ENCODE measurements at regions not wholly inside any gene's neighbourhood (a gene's known extent, or its start where the extent isn't known, plus 50 kb on each side); places are given as distances from the start of the nearest gene placed in this dataset.
A peak's percentile ranks its signal among the peaks of the same experiment; 100 is the strongest.

DNA sequence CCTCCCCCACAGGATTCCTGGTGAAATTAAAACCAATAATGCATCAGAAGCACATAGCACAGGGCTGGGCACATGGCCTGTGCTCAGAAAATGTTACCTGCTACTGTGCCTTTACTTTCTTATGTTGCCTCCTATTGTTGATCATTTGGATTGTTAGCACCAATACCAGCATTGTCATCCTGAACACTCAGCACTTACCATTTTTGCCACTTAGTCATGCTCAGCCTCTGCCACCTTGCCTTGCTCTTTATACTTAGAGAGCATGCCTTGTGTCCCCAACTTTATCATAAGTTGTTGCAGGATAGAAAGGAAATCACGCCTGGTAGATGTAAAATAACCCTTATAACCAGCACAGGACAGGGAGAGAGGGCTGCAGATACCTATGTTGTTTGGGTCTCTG, 361.0 kb upstream of the RUNX1 start:
- Mint-ChIP-seq H3K4me1 (peaks cover 0 to 10% (median 0%) of the 10 kb centered on the region in 7 donors), H3K36me3 (no peaks in the 10 kb centered on the region), H3K27ac (no peak overlapping the region), H3K4me3 (no peak overlapping the region), H3K9me3 (no peaks in the 10 kb centered on the region), H3K27me3 (peaks cover 0 to 20% (median 0%) of the 10 kb centered on the region in 5 donors)
- no peaks in the 10 kb centered on the region for H3K27me3 ChIP-seq (ENCODE audit: control insufficient read depth in 2 of 2, insufficient read depth in 2 of 2, low read length in 2 of 2)
- H3K36me3 ChIP-seq (ENCODE audit: control insufficient read depth in 2 of 3, insufficient read depth in 3 of 3, low read length in 3 of 3), result no peaks in the 10 kb centered on the region
- no peak overlapping the region for H3K27ac ChIP-seq (ENCODE audit: low read depth, low read length)
- intact Hi-C loops (cut with micrococcal nuclease), result no loop called here
- no peak overlapping the region for H3K4me3 ChIP-seq (ENCODE audit: low read length)
- CTCF ChIA-PET, result no interaction called here
- DNase-seq (no peak), ATAC-seq (no peak)
- no peaks in the 10 kb centered on the region for H3K9me3 ChIP-seq (ENCODE audit: control insufficient read depth in 2 of 3, low read length in 3 of 3)
- no peaks in the 10 kb centered on the region for H3K4me1 ChIP-seq (ENCODE audit: control insufficient read depth in 2 of 2, insufficient read depth in 2 of 2, low read length in 2 of 2)
- POLR2A ChIA-PET, result no interaction called here

DNA sequence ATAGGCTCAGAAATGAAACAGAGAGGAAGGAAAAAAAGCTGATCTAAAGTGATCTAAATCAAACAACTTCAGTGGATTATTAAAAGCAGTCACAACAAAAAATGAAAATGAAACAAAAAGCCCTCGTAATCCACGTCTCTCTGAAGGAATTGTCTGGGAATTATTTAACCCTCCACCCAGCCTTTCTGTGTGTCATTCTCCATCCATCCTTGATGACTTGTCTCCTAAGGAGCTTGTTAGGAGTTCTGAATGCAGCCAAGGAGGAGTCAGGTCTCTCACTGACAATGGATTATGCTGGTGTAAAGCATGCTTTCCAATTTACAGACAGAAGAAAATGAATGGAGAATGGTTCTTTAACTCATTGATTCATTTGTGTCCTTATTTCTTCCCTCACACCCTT, 359.3 kb upstream of the RUNX1 start:
- peaks cover 0 to 8% (median 0%) of the 10 kb centered on the region in 5 donors for H3K27me3 Mint-ChIP-seq
- DNase-seq (no peak), ATAC-seq (no peak)
- H3K36me3 Mint-ChIP-seq, result no peaks in the 10 kb centered on the region
- H3K36me3 ChIP-seq (ENCODE audit: control insufficient read depth in 2 of 3, insufficient read depth in 3 of 3, low read length in 3 of 3), result no peaks in the 10 kb centered on the region
- no peak overlapping the region for H3K27ac ChIP-seq (ENCODE audit: low read depth, low read length)
- no peaks in the 10 kb centered on the region for H3K9me3 Mint-ChIP-seq
- CTCF ChIA-PET, result no interaction called here
- H3K27me3 ChIP-seq (ENCODE audit: control insufficient read depth in 2 of 2, insufficient read depth in 2 of 2, low read length in 2 of 2), result no peaks in the 10 kb centered on the region
- peak overlapping the region in 3 of 10 donors; percentile 8 to 47 (median 14) for H3K4me3 Mint-ChIP-seq
- no peaks in the 10 kb centered on the region for H3K4me1 ChIP-seq (ENCODE audit: control insufficient read depth in 2 of 2, insufficient read depth in 2 of 2, low read length in 2 of 2)
- POLR2A ChIA-PET, result no interaction called here
- no peaks in the 10 kb centered on the region for H3K9me3 ChIP-seq (ENCODE audit: control insufficient read depth in 2 of 3, low read length in 3 of 3)
- peak overlapping the region in 1 of 9 donors; percentile 49 for H3K27ac Mint-ChIP-seq
- H3K4me1 Mint-ChIP-seq, result peaks cover 0 to 14% (median 2%) of the 10 kb centered on the region in 7 donors
- intact Hi-C loops (cut with micrococcal nuclease), result loop anchor here in 1 of 2 donors (10.0 kb wide), 1 partner anchor 706 kb away; no protein-coding TSS in a partner anchor
- no peak overlapping the region for H3K4me3 ChIP-seq (ENCODE audit: low read length)

DNA sequence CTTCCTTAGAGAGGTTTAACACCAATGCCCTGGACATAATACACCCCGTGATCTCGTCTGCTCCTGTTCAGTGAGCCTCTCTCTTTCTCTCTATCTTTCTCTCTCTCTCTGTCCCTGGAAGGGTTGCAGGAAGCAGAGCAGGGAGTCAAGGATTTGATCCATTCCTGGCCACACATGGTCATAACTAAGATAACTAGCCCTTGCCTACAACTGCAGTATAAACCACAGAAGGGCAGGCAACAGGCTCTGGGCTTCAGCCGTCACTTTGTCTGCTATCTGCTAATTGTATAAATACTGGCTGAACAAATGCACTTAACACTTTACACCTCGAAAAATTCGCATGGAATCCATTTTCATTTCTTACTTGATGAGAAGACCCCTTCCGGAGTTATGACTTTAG, 357.5 kb upstream of the RUNX1 start:
- Mint-ChIP-seq H3K9me3 (peaks cover 0 to 1% (median 0%) of the 10 kb centered on the region in 11 donors), H3K4me3 (no peak overlapping the region), H3K27ac (no peak overlapping the region), H3K4me1 (peaks cover 0 to 14% (median 2%) of the 10 kb centered on the region in 7 donors), H3K36me3 (no peaks in the 10 kb centered on the region), H3K27me3 (peaks cover 0 to 6% (median 0%) of the 10 kb centered on the region in 5 donors)
- Histone ChIP-seq H3K4me3 (ENCODE audit: low read length) (no peak overlapping the region), H3K4me1 (ENCODE audit: control insufficient read depth in 2 of 2, insufficient read depth in 2 of 2, low read length in 2 of 2) (no peaks in the 10 kb centered on the region), H3K9me3 (ENCODE audit: control insufficient read depth in 2 of 3, low read length in 3 of 3) (no peaks in the 10 kb centered on the region), H3K27me3 (ENCODE audit: control insufficient read depth in 2 of 2, insufficient read depth in 2 of 2, low read length in 2 of 2) (no peaks in the 10 kb centered on the region), H3K27ac (ENCODE audit: low read depth, low read length) (no peak overlapping the region), H3K36me3 (ENCODE audit: control insufficient read depth in 2 of 3, insufficient read depth in 3 of 3, low read length in 3 of 3) (no peaks in the 10 kb centered on the region)
- ChIA-PET CTCF (no interaction called here), POLR2A (no interaction called here)
- no peak for ATAC-seq
- DNase-seq, result no peak
- intact Hi-C loops (cut with micrococcal nuclease), result loop anchor here in 1 of 2 donors (10.0 kb wide), 1 partner anchor 708 kb away; no protein-coding TSS in a partner anchor

DNA sequence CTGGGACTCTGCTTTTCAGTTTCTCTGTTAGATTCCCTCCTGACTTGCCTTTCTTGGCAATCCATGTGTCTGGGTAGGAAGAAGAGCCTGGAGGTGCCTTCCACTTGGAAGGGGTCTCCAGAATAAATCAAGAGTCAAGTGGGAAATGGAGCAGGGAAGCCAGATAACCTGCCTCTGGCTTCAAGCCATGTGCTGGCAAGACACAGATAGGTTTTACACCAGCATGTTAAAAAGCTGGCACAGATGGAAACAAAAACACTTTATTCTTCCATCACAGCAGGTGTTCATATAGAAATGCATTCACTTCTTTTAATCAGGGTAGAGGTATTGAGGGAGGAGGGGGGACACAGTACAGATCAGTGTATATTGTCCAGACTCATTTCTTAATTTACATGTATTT, 356.9 kb upstream of the RUNX1 start:
- ChIA-PET POLR2A (interaction anchor here (0.6 kb wide), 1 partner anchor 1446 kb away, joined by 3 read pairs; no protein-coding TSS in a partner anchor), CTCF (interaction anchor here (0.7 kb wide), 1 partner anchor 433 kb away, joined by 3 read pairs; no protein-coding TSS in a partner anchor)
- Mint-ChIP-seq H3K27me3 (peaks cover 0 to 5% (median 0%) of the 10 kb centered on the region in 5 donors), H3K27ac (peak overlapping the region in 1 of 9 donors; percentile 14), H3K36me3 (no peaks in the 10 kb centered on the region), H3K9me3 (peaks cover 0 to 3% (median 0%) of the 10 kb centered on the region in 11 donors), H3K4me1 (peaks cover 0 to 14% (median 2%) of the 10 kb centered on the region in 7 donors), H3K4me3 (no peak overlapping the region)
- no peak for DNase-seq
- Histone ChIP-seq H3K27ac (ENCODE audit: low read depth, low read length) (no peak overlapping the region), H3K27me3 (ENCODE audit: control insufficient read depth in 2 of 2, insufficient read depth in 2 of 2, low read length in 2 of 2) (no peaks in the 10 kb centered on the region), H3K4me1 (ENCODE audit: control insufficient read depth in 2 of 2, insufficient read depth in 2 of 2, low read length in 2 of 2) (no peaks in the 10 kb centered on the region), H3K9me3 (ENCODE audit: control insufficient read depth in 2 of 3, low read length in 3 of 3) (no peaks in the 10 kb centered on the region), H3K36me3 (ENCODE audit: control insufficient read depth in 2 of 3, insufficient read depth in 3 of 3, low read length in 3 of 3) (no peaks in the 10 kb centered on the region), H3K4me3 (ENCODE audit: low read length) (no peak overlapping the region)
- ATAC-seq, result no peak
- intact Hi-C loops (cut with micrococcal nuclease), result loop anchor here in 1 of 2 donors (10.0 kb wide), 1 partner anchor 709 kb away; no protein-coding TSS in a partner anchor

DNA sequence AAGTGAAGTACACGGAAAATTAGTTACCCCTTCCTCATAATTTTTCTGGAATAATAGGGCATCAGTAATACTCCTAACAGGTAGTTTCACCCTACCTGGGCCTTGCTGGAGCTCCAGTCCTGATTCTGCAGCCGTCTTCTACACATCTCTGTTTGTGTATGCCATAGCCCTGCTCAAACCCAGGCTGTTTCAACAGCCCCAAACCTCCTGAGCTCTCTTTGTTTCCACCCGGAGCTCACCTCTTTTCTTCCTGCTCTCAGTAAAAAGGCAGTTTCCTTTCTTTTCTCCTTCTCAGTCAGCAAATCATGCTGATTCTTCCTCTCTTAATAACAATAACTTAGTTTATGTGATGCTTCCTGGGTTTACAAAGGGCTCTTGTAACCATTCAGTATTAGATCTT, 355.1 kb upstream of the RUNX1 start:
- intact Hi-C loops (cut with micrococcal nuclease), result loop anchor here in 1 of 2 donors (5.0 to 10.0 kb wide), 2 partner anchors 623 to 711 kb away; no protein-coding TSS in a partner anchor
- no peaks in the 10 kb centered on the region for H3K4me1 ChIP-seq (ENCODE audit: control insufficient read depth in 2 of 2, insufficient read depth in 2 of 2, low read length in 2 of 2)
- H3K36me3 ChIP-seq (ENCODE audit: control insufficient read depth in 2 of 3, insufficient read depth in 3 of 3, low read length in 3 of 3), result no peaks in the 10 kb centered on the region
- H3K27me3 Mint-ChIP-seq, result peaks cover 0 to 5% (median 0%) of the 10 kb centered on the region in 5 donors
- CTCF ChIA-PET, result no interaction called here
- H3K27me3 ChIP-seq (ENCODE audit: control insufficient read depth in 2 of 2, insufficient read depth in 2 of 2, low read length in 2 of 2), result no peaks in the 10 kb centered on the region
- H3K4me3 ChIP-seq (ENCODE audit: low read length), result no peak overlapping the region
- POLR2A ChIA-PET, result interaction anchor here (1.2 kb wide), 1 partner anchor 124 kb away, joined by 3 read pairs; no protein-coding TSS in a partner anchor
- H3K4me1 Mint-ChIP-seq, result peaks cover 5 to 24% (median 7%) of the 10 kb centered on the region in 7 donors
- H3K27ac ChIP-seq (ENCODE audit: low read depth, low read length), result no peak overlapping the region
- H3K9me3 Mint-ChIP-seq, result peaks cover 0 to 3% (median 0%) of the 10 kb centered on the region in 11 donors
- no peaks in the 10 kb centered on the region for H3K36me3 Mint-ChIP-seq
- peak overlapping the region in 1 of 9 donors; percentile 77 for H3K27ac Mint-ChIP-seq
- H3K4me3 Mint-ChIP-seq, result no peak overlapping the region
- H3K9me3 ChIP-seq (ENCODE audit: control insufficient read depth in 2 of 3, low read length in 3 of 3), result no peaks in the 10 kb centered on the region
- ATAC-seq (no peak), DNase-seq (no peak)

DNA sequence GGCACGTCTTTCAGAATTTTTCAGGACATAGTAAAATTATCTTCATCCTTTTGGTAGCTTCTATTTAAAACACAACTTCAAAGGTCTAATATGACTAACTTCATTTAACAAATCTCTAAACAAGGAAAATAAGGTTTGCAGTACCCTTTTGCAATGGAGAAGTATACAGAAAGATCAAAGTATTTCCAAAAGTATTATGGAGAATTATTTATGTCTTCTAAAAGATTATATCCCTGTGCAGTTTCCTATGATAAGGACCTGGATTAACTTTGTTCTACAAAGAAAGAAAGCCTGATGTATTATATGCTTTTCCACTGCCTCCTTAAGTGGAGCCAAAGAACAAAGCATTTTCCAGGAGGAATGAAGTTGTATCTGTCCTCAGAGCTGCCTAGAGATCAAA, 353.0 kb upstream of the RUNX1 start:
- H3K36me3 Mint-ChIP-seq, result no peaks in the 10 kb centered on the region
- no peak for ATAC-seq
- ChIA-PET POLR2A (interaction anchor here (1.0 kb wide), 1 partner anchor 351 kb away, joined by 3 read pairs; no protein-coding TSS in a partner anchor), CTCF (interaction anchor here (1.2 to 3.6 kb wide), 7 partner anchors 215 to 709 kb away, joined by 3 to 27 read pairs (median 7); no protein-coding TSS in a partner anchor)
- H3K27me3 Mint-ChIP-seq, result peaks cover 0 to 4% (median 3%) of the 10 kb centered on the region in 5 donors
- no peaks in the 10 kb centered on the region for H3K36me3 ChIP-seq (ENCODE audit: control insufficient read depth in 2 of 3, insufficient read depth in 3 of 3, low read length in 3 of 3)
- H3K9me3 ChIP-seq (ENCODE audit: control insufficient read depth in 2 of 3, low read length in 3 of 3), result no peaks in the 10 kb centered on the region
- no peak for DNase-seq
- peaks cover 7 to 21% (median 15%) of the 10 kb centered on the region in 7 donors for H3K4me1 Mint-ChIP-seq
- H3K4me1 ChIP-seq (ENCODE audit: control insufficient read depth in 2 of 2, insufficient read depth in 2 of 2, low read length in 2 of 2), result no peaks in the 10 kb centered on the region
- no peak overlapping the region for H3K4me3 Mint-ChIP-seq
- H3K27ac Mint-ChIP-seq, result no peak overlapping the region
- no peak overlapping the region for H3K4me3 ChIP-seq (ENCODE audit: low read length)
- H3K27me3 ChIP-seq (ENCODE audit: control insufficient read depth in 2 of 2, insufficient read depth in 2 of 2, low read length in 2 of 2), result no peaks in the 10 kb centered on the region
- no peak overlapping the region for H3K27ac ChIP-seq (ENCODE audit: low read depth, low read length)
- intact Hi-C loops (cut with micrococcal nuclease), result loop anchor here in 1 of 2 donors (5.0 to 10.0 kb wide), 2 partner anchors 625 to 713 kb away; no protein-coding TSS in a partner anchor
- H3K9me3 Mint-ChIP-seq, result peaks cover 0 to 3% (median 0%) of the 10 kb centered on the region in 11 donors
